ENCODE measurements at regions not wholly inside any gene's neighbourhood (a gene's known extent, or its start where the extent isn't known, plus 50 kb on each side); places are given as distances from the start of the nearest gene placed in this dataset.

DNA sequence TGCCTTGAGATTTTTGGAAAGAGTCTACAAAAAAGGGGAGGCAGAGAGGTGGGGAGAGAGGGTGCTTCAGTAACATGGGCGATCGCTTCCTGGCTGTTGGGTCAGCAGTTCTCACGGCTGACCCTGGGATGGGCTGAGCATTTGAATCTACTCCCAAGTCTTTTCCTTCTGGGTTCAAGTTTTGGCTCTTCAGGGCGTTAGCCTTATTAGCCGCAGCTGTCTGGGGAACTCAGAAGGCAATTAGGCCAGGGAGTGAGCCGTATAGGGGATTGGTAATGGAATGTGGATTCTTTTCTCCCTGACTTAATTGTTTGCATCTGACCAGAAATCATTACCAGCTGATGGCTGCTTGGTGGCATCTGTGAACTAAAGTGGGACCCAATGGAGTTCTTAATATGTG is 250.5 kb upstream of the SKOR2 start:
- no peak for TF ChIP-seq POLR2AphosphoS5 (IDR thresholded peaks at IDR 0.05; ENCODE audit: low read depth, low read length)
- TF ChIP-seq, protein P1, sequence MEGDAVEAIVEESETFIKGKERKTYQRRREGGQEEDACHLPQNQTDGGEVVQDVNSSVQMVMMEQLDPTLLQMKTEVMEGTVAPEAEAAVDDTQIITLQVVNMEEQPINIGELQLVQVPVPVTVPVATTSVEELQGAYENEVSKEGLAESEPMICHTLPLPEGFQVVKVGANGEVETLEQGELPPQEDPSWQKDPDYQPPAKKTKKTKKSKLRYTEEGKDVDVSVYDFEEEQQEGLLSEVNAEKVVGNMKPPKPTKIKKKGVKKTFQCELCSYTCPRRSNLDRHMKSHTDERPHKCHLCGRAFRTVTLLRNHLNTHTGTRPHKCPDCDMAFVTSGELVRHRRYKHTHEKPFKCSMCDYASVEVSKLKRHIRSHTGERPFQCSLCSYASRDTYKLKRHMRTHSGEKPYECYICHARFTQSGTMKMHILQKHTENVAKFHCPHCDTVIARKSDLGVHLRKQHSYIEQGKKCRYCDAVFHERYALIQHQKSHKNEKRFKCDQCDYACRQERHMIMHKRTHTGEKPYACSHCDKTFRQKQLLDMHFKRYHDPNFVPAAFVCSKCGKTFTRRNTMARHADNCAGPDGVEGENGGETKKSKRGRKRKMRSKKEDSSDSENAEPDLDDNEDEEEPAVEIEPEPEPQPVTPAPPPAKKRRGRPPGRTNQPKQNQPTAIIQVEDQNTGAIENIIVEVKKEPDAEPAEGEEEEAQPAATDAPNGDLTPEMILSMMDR (IDR thresholded peaks at IDR 0.05), result no peak
- TF ChIP-seq, protein P2, sequence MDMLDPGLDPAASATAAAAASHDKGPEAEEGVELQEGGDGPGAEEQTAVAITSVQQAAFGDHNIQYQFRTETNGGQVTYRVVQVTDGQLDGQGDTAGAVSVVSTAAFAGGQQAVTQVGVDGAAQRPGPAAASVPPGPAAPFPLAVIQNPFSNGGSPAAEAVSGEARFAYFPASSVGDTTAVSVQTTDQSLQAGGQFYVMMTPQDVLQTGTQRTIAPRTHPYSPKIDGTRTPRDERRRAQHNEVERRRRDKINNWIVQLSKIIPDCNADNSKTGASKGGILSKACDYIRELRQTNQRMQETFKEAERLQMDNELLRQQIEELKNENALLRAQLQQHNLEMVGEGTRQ (IDR thresholded peaks at IDR 0.05; ENCODE audit: borderline replicate concordance, low read depth, low read length), result no peak
- TF ChIP-seq, protein P3, sequence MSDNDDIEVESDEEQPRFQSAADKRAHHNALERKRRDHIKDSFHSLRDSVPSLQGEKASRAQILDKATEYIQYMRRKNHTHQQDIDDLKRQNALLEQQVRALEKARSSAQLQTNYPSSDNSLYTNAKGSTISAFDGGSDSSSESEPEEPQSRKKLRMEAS (IDR thresholded peaks at IDR 0.05; ENCODE audit: low read depth), result no peak

All from SK-N-SH (cell line).